Natural killer cell treated with Interleukin-12 subunit alpha and Interleukin-12 subunit beta and Interleukin-15 and Interleukin-18, amount 100 ng/mL, for 72 hours (primary cell): ENCODE measurements at regions not wholly inside any gene's neighbourhood (a gene's known extent, or its start where the extent isn't known, plus 50 kb on each side); places are given as distances from the start of the nearest gene placed in this dataset.
"Not testable (repeated sequence)": the region's sequence is repeated elsewhere in the genome, so short reads cannot be mapped to it uniquely, and the experiment has no call there.

Source experiments
- ATAC-seq, 2 donors: fragments of 150-1000 bp; cut with Tn5 transposase in 1 of 2; sonication (Bioruptor Pico), chemical (Tn5 transposase) in 1 of 2; 2 replicates each; pipeline ENCODE4 v1.10.0; 2021
- DNase-seq: peaks from one replicate; pipeline ENCODE4 v3.0.0; 2022; ENCODE audit warnings: low spot score
- H3K27ac Mint-ChIP-seq, 2 donors: 1 replicate in 1 of 2; 2 replicates in 1 of 2; pipeline ENCODE4 v1.8.0; 2022; ENCODE audit warnings: mixed read lengths in 2 of 2, mild to moderate bottlenecking in 1 of 2, moderate library complexity in 1 of 2
- H3K27me3 Mint-ChIP-seq, 2 donors: 1 replicate in 1 of 2; 2 replicates in 1 of 2; pipeline ENCODE4 v1.8.0; 2022; ENCODE audit warnings: mixed read lengths in 2 of 2
- H3K36me3 Mint-ChIP-seq: one replicate; pipeline ENCODE4 v1.8.0; 2022; ENCODE audit warnings: mixed read lengths
- H3K4me1 Mint-ChIP-seq, 2 donors: 1 replicate in 1 of 2; 2 replicates in 1 of 2; pipeline ENCODE4 v1.8.0; 2022; ENCODE audit warnings: low read depth in 2 of 2, mixed read lengths in 2 of 2, mild to moderate bottlenecking in 1 of 2
- H3K4me3 Mint-ChIP-seq: one replicate; pipeline ENCODE4 v1.8.0; 2022; ENCODE audit warnings: mixed read lengths
- H3K9me3 Mint-ChIP-seq: 2 replicates; pipeline ENCODE4 v1.8.0; 2022; ENCODE audit warnings: mixed read lengths

DNA sequence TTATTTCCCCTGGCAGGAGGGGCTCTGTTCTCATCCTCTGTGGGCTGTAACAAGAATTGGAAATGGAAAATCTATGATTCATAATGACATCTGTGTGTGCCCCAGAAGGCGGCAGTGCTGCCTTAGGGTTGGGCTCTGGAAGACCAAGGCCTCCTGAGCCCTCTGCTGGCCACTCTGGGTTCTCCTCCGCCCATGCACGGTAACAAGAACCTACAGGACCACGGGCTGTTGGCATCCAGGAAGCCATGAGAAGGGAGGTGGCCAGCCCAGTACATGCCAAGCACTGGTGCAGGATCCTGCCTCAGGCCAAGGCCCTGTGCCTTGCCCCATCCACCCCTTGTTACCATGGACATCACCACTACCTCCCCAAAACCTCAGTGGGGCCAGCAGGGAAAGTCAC, 454.2 kb downstream of the TP53TG3F start:
- not testable (repeated sequence) for H3K4me1 Mint-ChIP-seq, H3K4me3 Mint-ChIP-seq, H3K27me3 Mint-ChIP-seq, H3K36me3 Mint-ChIP-seq, H3K9me3 Mint-ChIP-seq, DNase-seq, ATAC-seq, H3K27ac Mint-ChIP-seq

- ATAC-seq, result peak; percentile 31 to 59
- H3K9me3 Mint-ChIP-seq, DNase-seq: not testable (repeated sequence)
Observed at GRCh38 chr16:33920761-33921545, 461.5 kb downstream of the TP53TG3F start.

GRCh38 chr16:33922914-33923313, 463.5 kb downstream of the TP53TG3F start:
- H3K27me3 Mint-ChIP-seq, ATAC-seq, H3K4me1 Mint-ChIP-seq, H3K36me3 Mint-ChIP-seq, H3K9me3 Mint-ChIP-seq, DNase-seq, H3K27ac Mint-ChIP-seq, H3K4me3 Mint-ChIP-seq: not testable (repeated sequence)

More at GRCh38 chr16:33920761-33921545, 461.5 kb downstream of the TP53TG3F start:
- not testable (repeated sequence) for H3K4me1 Mint-ChIP-seq, H3K4me3 Mint-ChIP-seq, H3K27ac Mint-ChIP-seq, H3K36me3 Mint-ChIP-seq, H3K27me3 Mint-ChIP-seq

GRCh38 chr16:33928026-33928425, 468.6 kb downstream of the TP53TG3F start:
- H3K9me3 Mint-ChIP-seq, H3K27me3 Mint-ChIP-seq, H3K36me3 Mint-ChIP-seq, DNase-seq, ATAC-seq, H3K27ac Mint-ChIP-seq, H3K4me3 Mint-ChIP-seq, H3K4me1 Mint-ChIP-seq: not testable (repeated sequence)

DNA sequence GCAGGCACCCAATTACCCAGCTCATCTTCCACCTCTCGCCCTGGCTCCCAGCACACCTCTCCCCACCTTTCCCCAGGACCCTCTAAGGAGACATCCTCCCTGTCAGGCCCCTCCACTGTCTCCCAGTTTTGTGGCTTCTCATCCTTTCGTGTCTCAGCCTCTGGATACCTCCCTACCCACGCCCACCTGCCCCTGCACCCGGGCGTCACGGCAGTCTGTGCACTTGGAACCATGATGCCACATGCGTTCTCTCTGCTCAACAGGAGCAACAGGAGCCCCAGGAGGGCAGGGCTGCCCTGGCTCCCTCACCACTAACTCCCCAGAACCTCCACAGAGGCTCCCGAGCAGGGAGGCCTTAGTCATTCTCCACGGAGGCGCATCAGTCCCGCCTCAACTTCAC, 472.8 kb downstream of the TP53TG3F start:
- H3K4me3 Mint-ChIP-seq, H3K36me3 Mint-ChIP-seq: not testable (repeated sequence)

DNA sequence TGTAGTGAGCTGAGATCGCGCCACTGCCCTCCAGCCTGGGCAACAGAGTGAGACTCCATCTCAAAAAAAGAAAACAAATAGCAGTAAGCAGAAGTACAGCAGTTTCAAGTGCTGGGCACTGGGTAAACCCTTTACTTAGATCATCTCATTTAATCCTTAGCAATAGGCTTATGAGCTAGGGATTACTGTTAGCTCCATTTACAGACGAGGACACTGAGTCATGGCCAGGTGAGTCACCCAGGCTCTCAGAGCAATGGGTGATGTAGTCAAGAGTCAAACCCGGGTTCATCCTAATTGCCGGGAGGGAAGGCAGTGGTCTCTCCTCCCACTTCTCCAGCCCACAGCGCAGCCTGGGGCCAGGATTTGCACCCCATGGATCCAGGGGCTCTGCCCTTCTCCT, 473.6 kb downstream of the TP53TG3F start:
- H3K27ac Mint-ChIP-seq, result not testable (repeated sequence)

More for the DNA sequence above, 472.8 kb downstream of the TP53TG3F start:
- not testable (repeated sequence) for DNase-seq, H3K4me1 Mint-ChIP-seq, ATAC-seq, H3K27ac Mint-ChIP-seq, H3K27me3 Mint-ChIP-seq, H3K9me3 Mint-ChIP-seq

GRCh38 chr16:33935766-33936165, 476.4 kb downstream of the TP53TG3F start:
- H3K9me3 Mint-ChIP-seq, H3K4me1 Mint-ChIP-seq, H3K27me3 Mint-ChIP-seq, H3K4me3 Mint-ChIP-seq, H3K36me3 Mint-ChIP-seq, H3K27ac Mint-ChIP-seq, DNase-seq, ATAC-seq: not testable (repeated sequence)

More for the DNA sequence above, 473.6 kb downstream of the TP53TG3F start:
- not testable (repeated sequence) for H3K27me3 Mint-ChIP-seq, H3K9me3 Mint-ChIP-seq, H3K36me3 Mint-ChIP-seq, H3K4me3 Mint-ChIP-seq, ATAC-seq, H3K4me1 Mint-ChIP-seq, DNase-seq

GRCh38 chr16:33938097-33938496, 478.7 kb downstream of the TP53TG3F start:
- not testable (repeated sequence) for ATAC-seq, H3K9me3 Mint-ChIP-seq, H3K27me3 Mint-ChIP-seq, H3K27ac Mint-ChIP-seq, H3K4me3 Mint-ChIP-seq, H3K4me1 Mint-ChIP-seq, DNase-seq, H3K36me3 Mint-ChIP-seq

GRCh38 chr16:33961536-33961935, 502.1 kb downstream of the TP53TG3F start:
- not testable (repeated sequence) for H3K27ac Mint-ChIP-seq, DNase-seq, ATAC-seq, H3K36me3 Mint-ChIP-seq, H3K9me3 Mint-ChIP-seq, H3K27me3 Mint-ChIP-seq, H3K4me3 Mint-ChIP-seq, H3K4me1 Mint-ChIP-seq

- H3K4me1 Mint-ChIP-seq, H3K27ac Mint-ChIP-seq, ATAC-seq, DNase-seq, H3K36me3 Mint-ChIP-seq, H3K9me3 Mint-ChIP-seq, H3K27me3 Mint-ChIP-seq, H3K4me3 Mint-ChIP-seq: not testable (repeated sequence)
Observed at GRCh38 chr16:33965534-33965933, 506.1 kb downstream of the TP53TG3F start.

GRCh38 chr16:33966855-33967254, 507.4 kb downstream of the TP53TG3F start:
- DNase-seq, H3K27ac Mint-ChIP-seq, H3K36me3 Mint-ChIP-seq, H3K4me3 Mint-ChIP-seq, H3K27me3 Mint-ChIP-seq, H3K4me1 Mint-ChIP-seq, H3K9me3 Mint-ChIP-seq, ATAC-seq: not testable (repeated sequence)

GRCh38 chr16:33974557-33974956, 515.1 kb downstream of the TP53TG3F start:
- not testable (repeated sequence) for H3K4me3 Mint-ChIP-seq, H3K27me3 Mint-ChIP-seq, H3K4me1 Mint-ChIP-seq, DNase-seq, H3K9me3 Mint-ChIP-seq, H3K27ac Mint-ChIP-seq, H3K36me3 Mint-ChIP-seq, ATAC-seq

GRCh38 chr16:33975744-33976143, 516.3 kb downstream of the TP53TG3F start:
- H3K4me3 Mint-ChIP-seq, H3K9me3 Mint-ChIP-seq, H3K27ac Mint-ChIP-seq, ATAC-seq, DNase-seq, H3K4me1 Mint-ChIP-seq, H3K27me3 Mint-ChIP-seq, H3K36me3 Mint-ChIP-seq: not testable (repeated sequence)

GRCh38 chr16:33976521-33976920, 517.1 kb downstream of the TP53TG3F start:
- H3K4me3 Mint-ChIP-seq, H3K9me3 Mint-ChIP-seq, ATAC-seq, H3K27me3 Mint-ChIP-seq, H3K4me1 Mint-ChIP-seq, H3K36me3 Mint-ChIP-seq, H3K27ac Mint-ChIP-seq, DNase-seq: not testable (repeated sequence)

- not testable (repeated sequence) for H3K4me3 Mint-ChIP-seq, H3K36me3 Mint-ChIP-seq, DNase-seq, H3K4me1 Mint-ChIP-seq, ATAC-seq, H3K27ac Mint-ChIP-seq, H3K27me3 Mint-ChIP-seq, H3K9me3 Mint-ChIP-seq
Observed at GRCh38 chr16:33978784-33979183, 519.4 kb downstream of the TP53TG3F start.
